Heart left ventricle (tissue), 13 donors: ENCODE measurements at regions not wholly inside any gene's neighbourhood (a gene's known extent, or its start where the extent isn't known, plus 50 kb on each side); places are given as distances from the start of the nearest gene placed in this dataset.

Experiments used
- CTCF ChIP-seq, 12 donors: fragments of 200-600 bp; sonication (generic) in 4 of 12; IDR thresholded peaks; one replicate each; pipeline versions ENCODE4 v1.5.0 to v1.8.0; 2018 to 2022; ENCODE audit warnings: antibody characterized with exemption in 12 of 12, mild to moderate bottlenecking in 5 of 12
- POLR2A ChIP-seq, 2 donors: fragments of 450-650 bp; IDR thresholded peaks; one replicate each; pipeline ENCODE4 v1.6.1; 2017; ENCODE audit warnings: antibody characterized with exemption in 2 of 2, mild to moderate bottlenecking in 2 of 2, moderate library complexity in 2 of 2
- donor health status: ischemic (EF 13 %, LVEDD 7.1; RV severe dilation, severe dysfunction).
- donor health status: DM: no; HTN: yes; CAD: no.
- donor health status: DM: no; HTN: no; CAD: no.
- donor health status: ischemic (EF 25% LVEDD 6.9; RV normal size, moderate dysfunction).
- donor health status: ischemic (EF 25% LVEDD 5.7; RV mildly dilated, moderate dysfunction).
- donor health status: ischemic (EF 35%, LVEDD 5.7; RV mildly dilated, moderate dysfunction).
- donor health status: nonischemic (EF 11% LVEDD 7.7; RV severe dilation, severe dysfunction).
- donor health status: DM: yes; HTN: yes; CAD: no.
- donor health status: PGD.
- donor health status: ischemic (EF 29% LVEDD 5.4; RV normal size, mild dysfunction).
- donor health status: nonischemic (EF 23%, LVEDD 6.1; RV moderate dilation, normal function).

GRCh38 chr6:117810269-117810668, 96.8 kb upstream of the SLC35F1 start:
- TF ChIP-seq CTCF (IDR thresholded peaks at IDR 0.05), result no peak
- TF ChIP-seq POLR2A (IDR thresholded peaks at IDR 0.05), result no peak
